Coronary artery (tissue), 2 donors: ENCODE measurements at regions not wholly inside any gene's neighbourhood (a gene's known extent, or its start where the extent isn't known, plus 50 kb on each side); places are given as distances from the start of the nearest gene placed in this dataset.
A peak's percentile ranks its signal among the peaks of the same experiment; 100 is the strongest.

Experiments used
- DNase-seq: peaks from one replicate; pipeline ENCODE4 v3.0.0-alpha.2; 2017; ENCODE audit warnings: low spot score
- H3K27ac ChIP-seq, 2 donors: fragments of 200-600 bp; sonication (generic); one replicate each; pipeline ENCODE4 v1.5.1; 2016 to 2019
- H3K4me3 ChIP-seq: fragments of 200-600 bp; sonication (generic); 2 replicates; pipeline ENCODE4 v1.5.1; 2016; ENCODE audit warnings: mild to moderate bottlenecking, moderate library complexity
- CTCF ChIP-seq: fragments of 200-600 bp; sonication (generic); IDR thresholded peaks from one replicate; pipeline ENCODE4 v1.5.1; 2019; ENCODE audit warnings: antibody characterized with exemption

GRCh38 chr13:40486518-40487163 lies 179.8 kb downstream of the FOXO1 start:
- peak; percentile 56 for DNase-seq
- TF ChIP-seq CTCF: no peak
- no peak overlapping the region for H3K4me3 ChIP-seq
- no peak overlapping the region for H3K27ac ChIP-seq

GRCh38 chr13:40488869-40489391 lies 177.5 kb downstream of the FOXO1 start:
- Histone ChIP-seq H3K27ac (no peak overlapping the region), H3K4me3 (no peak overlapping the region)
- DNase-seq: peak; percentile 59
- TF ChIP-seq CTCF: no peak

- no peak for TF ChIP-seq CTCF
- Histone ChIP-seq H3K27ac (no peak overlapping the region), H3K4me3 (no peak overlapping the region)
- peak; percentile 70 for DNase-seq
These were observed 176.2 kb downstream of the FOXO1 start for GRCh38 chr13:40490086-40490758.

- no peak for DNase-seq
- Histone ChIP-seq H3K27ac (no peak overlapping the region), H3K4me3 (no peak overlapping the region)
- no peak for TF ChIP-seq CTCF
These were observed 173.9 kb downstream of the FOXO1 start for GRCh38 chr13:40492511-40492910.

- no peak for TF ChIP-seq CTCF
- H3K27ac ChIP-seq: no peak overlapping the region
- no peak for DNase-seq
- no peak overlapping the region for H3K4me3 ChIP-seq
These were observed 171.9 kb downstream of the FOXO1 start for GRCh38 chr13:40494513-40494912.

- TF ChIP-seq CTCF: no peak
- Histone ChIP-seq H3K4me3 (no peak overlapping the region), H3K27ac (no peak overlapping the region)
- DNase-seq: no peak
These were observed 171.4 kb downstream of the FOXO1 start for GRCh38 chr13:40494946-40495620.
